ENCODE measurements at regions not wholly inside any gene's neighbourhood (a gene's known extent, or its start where the extent isn't known, plus 50 kb on each side); places are given as distances from the start of the nearest gene placed in this dataset.

DNA sequence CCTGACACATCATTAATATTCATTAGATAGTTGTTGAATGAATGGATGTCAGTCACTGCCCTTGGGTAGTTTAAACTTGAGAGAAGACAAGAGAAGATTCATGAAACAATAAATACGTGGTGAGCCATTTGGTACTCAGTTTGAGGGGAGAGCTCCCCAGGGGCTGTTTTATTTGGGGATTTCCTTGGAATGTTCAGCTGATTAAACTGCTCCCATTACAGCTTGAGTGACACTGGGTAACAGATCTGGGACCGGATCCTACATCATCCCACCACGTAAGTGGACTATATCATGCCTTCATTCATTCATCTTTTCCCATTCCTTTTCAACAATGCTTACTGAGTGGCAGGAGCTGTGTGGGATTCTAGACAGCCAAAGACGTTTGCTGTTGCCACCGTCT is 162.0 kb downstream of the FAT3 start:
- DNase-seq, result no peak

DNA sequence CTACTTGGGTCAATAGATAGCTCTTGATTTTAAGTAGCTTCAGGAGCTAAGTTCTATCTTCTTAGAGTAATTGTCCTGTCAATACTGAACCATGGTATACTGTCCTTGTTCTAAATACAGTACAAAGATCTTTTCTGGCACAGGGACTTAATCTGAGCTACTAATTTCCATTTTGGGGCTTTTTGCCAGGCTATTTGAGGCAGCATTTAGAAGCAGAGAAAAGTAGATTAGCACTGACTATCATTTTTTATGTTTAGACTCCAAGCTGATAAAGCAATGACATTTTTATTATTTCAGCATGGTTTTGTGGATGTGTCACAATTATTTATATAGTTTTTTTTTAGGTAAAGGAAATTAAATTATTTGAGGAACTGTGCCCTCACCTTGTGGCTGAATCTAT is 163.2 kb downstream of the FAT3 start:
- DNase-seq, result no peak

DNA sequence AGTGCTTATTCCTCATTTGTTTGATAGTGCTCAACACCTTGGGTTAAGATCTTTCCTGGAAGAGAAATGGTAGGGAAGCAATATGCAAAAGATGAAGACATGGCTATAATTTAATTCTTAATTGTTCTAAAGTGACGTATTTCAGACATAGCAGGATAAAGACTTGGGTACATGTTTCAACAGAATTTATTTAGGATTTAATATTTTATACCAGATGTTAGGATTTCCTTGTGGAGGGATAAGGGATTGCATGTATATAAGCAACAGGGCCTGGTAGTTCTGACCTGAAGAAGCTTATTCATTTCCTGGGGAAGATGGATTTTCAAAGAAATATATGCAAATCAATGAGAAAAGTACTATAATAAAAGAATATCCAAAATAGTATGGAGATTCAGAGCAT is 163.8 kb downstream of the FAT3 start:
- no peak for DNase-seq

DNA sequence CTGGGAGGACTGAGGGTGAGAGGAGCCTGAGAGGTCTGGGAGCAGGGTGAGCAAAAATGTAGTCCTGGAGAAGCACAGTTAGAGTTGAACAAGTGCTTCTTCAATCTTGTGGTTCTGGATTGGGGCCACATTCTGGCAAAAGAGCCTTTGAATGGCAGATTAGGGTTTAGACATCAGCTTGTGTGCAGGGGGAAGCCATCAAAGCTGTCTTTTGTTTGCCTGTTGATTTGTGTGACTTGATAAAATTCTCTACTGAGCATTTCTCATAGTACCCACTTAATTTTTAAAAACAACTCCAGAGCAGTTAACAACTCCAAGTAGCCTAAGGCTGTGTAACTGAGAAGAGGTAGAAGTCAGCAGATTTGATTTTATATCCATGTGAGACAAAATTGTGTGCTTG is 166.2 kb downstream of the FAT3 start:
- DNase-seq, result no peak

DNA sequence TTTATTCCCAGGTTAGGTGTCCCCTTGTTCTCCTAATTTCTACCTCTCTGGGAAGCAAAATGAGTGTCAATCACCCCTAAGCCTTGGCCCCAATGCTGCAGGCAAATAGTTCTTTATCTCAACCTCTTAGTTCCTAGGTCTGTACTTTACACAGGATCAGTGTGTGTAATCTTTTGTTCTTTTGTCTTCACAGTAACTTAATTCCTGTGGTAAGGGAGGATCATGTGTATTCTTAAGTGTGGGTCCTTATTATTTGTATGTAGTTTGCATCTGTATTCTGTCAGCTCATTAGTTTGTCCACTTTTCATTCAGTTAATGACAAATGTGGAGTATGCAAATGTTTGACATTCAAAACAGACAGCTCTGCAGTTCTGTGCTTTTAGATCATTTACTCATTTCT is 166.7 kb downstream of the FAT3 start:
- DNase-seq, result no peak

DNA sequence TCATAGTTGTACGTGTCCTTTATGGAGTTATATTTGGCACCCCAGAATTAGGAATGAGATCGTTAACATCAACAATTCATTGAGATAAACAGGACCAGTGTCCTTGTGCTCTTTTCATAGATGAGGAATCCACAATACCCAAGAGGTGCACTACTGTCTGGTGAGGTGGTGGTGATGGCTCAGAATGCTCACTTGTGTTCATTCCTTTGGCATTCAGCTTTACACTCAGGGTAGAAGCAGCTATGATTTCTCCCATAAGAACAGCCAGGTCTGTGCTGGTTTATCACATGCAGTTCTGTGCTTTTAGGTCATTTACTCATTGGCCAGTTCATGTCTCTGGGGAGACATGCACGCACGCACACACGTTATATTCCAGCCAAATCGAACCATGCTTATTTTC is 167.2 kb downstream of the FAT3 start:
- DNase-seq, result no peak

DNA sequence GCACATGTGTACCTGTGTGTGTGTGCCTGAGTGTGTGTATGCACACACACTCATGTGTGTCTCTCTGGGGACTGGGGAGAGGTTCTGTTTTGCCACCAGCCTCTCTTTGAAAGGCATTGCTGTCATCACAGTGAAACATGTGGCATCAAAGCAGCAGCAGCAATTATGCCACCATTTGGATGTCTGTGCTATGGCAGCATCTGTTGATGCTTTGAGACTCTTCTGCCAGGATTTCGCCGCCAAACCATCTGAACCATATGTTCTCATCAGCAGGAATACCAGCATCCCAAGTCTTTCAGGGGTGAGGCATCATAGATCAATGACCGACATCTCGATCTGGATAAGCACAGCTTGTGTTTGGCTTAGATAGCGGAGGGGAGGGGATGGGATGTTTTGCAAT is 168.6 kb downstream of the FAT3 start:
- DNase-seq, result no peak

DNA sequence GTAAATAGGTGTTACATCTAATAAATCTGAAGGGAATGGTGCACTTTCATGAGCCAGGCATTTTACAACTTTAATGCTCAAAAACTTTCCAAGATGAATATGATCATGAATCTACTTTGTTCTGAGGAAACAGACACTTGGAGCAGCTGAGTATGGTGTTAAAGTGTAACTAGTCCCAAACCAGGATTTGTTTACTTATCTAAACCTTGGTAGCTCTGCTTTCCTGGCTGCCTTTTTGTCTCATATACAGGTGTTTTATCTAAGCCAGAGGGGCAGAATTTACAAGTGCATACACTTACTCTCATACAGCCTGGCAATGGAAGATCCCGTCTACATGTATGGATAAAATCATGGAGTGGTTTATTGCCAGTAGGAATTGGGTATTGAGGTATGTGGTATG is 171.5 kb downstream of the FAT3 start:
- DNase-seq, result no peak

DNA sequence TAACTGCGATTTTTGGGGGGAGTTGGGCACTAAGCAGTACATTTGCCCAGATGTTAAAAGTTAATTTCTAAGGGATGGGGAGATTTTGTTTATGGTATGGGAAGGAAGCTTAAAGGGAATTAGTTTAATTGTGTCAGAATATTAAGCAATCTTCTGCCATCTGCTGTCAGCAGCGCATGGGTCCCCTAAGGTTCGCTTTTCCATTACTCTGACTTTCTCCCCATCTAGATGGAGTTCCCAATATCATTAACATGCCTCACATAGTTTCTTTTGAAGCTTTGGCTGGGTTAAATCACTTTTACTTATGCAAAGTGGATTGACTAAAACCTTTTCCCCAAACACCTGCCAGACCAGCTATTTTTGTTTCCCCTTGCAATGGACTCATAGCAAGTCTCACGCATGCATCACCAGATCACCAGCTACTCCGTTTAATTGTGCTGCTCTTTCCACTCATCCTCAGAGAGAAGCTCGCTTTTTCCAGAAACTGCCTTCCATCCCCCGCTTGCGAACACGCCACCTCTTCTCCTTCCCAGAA is 172.7 kb downstream of the FAT3 start:
- peak; percentile 73 for DNase-seq

DNA sequence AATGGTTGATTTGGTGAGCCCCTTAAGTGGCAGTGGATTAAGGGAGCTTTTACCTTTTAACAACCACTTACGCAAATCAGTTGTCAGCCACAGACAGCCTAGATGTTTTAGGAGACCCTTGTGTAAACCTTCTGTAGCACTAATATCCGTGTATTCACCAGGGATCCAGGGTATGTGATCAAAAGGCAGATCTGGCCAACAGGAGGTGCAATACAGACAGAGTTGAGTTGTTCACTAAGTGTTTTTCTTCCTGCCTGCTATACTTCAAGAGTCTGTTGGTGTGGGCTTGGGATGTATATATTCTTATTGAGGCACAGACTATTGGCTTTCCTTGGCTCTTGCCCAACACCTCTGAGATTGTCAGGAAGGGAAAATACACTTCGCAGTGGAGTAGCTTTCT is 175.1 kb downstream of the FAT3 start:
- no peak for DNase-seq

DNA sequence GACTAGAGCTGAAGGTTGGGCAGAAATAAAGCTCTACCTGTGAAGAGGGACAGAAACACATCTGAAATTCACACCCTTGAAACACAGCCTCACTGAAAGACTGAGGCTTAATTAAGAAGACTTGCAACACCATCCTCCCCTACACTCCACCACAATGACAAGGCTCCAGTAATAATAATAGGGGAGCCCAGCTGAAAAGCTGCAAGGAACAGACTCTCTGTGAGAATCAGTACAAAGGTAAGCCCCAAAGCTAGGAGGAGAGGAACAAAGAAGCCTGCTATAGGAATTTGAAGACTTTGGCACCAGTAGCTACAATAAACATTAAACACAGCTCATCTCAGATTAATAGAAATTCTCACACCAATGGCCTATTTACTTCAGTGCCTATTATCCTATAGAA is 176.9 kb downstream of the FAT3 start:
- DNase-seq, result no peak

DNA sequence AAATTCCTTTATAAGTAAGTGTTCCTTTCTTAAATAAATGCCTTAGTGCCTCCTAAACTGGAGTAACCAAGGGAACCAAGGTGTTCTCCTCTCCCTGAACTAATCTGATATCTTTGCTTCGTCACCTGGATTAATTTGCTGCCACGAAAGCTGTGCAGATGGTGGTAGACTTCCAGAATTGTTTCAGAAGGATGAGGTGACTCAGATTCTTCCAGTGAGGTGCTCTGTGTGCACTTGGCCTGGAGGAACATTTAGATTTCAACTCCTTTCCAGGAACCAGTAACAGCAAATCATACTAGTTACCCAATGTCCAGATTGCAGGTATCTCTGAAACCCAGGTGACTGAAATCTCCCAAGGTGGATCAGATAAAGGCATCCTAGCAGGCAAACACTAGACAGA is 181.9 kb downstream of the FAT3 start:
- peak; percentile 40 for DNase-seq

DNA sequence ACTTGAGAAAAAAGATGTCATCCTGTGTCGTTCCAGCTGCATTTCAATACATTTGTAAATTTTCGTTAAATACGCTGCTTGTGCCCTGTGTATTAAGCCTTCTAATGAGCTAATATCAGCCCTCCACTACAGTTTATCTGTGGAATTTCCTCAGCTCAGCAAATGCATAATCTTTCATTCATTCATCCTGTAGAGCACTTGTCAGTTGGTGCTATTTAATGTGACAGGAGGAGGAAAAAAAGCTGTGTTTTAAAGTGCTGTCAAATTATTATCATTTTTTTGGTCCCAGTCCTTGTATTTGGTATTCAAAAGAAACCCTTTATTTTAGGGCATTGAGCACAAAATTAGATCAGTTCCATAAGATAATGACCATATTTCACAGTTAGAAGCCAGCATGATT is 184.7 kb downstream of the FAT3 start:
- no peak for DNase-seq

DNA sequence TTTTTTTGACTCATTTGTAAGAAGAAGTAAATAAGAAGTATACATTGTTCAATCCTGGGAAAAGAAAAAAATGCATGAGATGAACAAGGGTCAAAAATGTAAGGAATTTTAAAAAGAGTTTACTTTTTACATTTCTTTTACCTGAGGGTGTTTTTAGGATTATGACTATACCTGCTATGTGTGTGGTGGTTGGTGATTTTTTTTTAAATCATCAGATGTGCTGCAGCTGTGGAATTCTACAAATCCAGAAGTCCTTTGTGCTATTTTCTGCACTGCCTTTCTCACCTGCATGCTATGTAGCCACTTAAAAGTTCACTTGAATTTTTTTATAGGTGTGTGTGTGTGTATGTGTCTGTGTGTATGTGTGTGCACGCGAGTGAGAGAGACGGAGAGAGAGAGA is 185.3 kb downstream of the FAT3 start:
- no peak for DNase-seq

DNA sequence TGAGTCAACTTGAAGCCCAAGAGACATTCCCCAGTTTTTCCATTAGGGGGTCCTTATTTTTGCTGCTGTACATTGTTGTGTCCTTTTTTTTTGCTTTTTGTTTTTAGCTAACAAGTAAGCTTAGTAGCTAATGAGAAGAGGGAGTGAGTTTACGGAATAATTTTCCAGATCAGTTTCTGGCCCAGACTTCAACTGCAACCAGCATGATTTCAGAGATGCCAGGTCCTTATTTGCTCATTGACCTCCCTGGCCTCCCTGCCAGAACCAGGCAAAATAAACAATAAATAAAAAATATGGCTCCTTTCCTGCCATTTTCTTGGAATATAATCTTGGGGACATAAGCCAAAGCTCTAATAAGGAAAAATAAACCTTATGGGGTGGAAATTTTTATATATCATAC is 185.9 kb downstream of the FAT3 start:
- DNase-seq, result no peak

DNA sequence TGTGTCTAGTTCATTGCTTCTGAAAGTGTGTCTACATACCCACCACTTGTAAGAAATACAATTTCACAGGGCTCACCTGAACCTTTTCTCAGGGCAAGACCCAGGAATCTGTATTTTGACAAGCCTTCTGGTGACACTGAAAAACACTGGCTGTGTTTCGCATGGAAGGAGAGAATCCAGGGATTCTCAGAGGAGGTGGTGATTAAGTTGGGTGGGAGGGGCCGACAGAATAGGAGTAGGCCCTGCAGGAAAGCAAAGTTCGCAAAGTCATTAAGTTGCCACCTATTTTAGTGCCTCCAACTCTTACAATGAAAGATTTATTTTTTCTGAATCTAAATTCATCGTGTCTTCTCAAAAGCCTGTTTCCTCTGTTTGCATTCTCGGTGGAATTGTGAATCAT is 186.8 kb downstream of the FAT3 start:
- DNase-seq, result no peak

DNA sequence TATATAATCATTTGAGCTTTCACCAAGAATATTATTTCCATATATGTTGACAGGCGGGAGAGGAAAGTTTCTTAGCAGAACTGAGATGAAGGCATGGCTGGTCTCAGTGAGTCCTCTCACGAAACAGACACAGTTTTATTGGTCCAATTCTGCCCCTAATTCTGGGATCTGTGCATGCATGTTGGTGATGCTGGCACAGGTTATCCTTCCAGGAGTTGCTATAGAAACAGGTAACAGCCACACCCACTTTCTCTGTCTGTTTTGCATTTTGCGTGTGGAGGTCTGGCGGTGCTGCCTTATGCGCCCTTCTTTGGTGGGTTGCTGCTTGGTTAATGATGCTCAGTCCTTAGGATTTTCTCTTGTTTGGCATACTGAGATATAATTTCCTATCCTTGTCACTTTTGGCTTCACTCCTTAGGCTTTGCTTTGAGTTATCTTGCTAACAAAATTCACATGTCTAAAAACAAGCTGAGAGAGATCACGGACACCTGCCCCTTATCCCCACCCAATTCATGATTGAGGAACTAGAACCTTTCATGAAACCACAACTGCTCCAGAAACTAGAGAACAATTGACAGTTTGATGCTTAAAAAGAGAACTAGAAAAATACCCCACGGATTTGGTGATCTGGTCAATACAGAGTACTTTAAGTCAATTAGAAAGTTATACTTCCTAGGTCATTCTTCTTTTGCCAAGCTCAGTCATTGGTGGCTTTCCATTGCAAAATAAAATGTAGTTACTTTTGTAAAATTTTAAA is 189.3 kb downstream of the FAT3 start:
- no peak for DNase-seq

DNA sequence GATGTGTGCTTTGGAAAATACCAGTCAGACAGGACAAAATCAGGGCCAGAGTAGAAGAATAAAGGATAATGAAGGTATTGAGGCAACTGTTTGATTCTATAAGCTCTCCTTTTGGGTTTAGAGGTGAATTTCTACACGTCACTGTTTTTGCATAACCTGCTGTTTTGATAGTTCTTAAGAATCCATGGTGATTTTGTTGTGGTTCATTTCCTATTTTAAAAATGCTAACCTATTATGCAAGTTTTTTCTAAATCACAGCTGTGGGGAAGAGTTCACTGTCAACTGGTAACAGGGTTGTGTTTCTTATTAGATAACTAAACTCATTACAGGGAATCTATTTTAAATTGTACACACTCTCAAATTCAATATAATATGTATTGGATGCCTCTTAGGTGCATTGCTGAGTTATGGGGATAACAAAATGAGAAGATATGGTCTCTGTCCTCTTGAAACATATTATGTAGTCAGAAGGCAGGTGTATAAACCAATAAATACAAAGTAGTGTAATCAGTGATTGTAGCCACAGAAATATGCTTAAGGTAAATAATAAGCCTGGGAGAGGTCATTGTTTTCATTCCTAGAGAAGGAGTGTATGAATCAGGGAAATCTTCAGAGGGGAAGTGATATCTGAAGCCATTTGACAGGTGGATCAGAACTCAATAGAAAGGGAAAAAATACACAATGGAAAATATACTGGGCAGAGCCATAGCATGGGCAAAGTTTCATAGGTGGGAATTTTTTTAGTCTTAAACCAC is 192.5 kb downstream of the FAT3 start:
- DNase-seq, result no peak

DNA sequence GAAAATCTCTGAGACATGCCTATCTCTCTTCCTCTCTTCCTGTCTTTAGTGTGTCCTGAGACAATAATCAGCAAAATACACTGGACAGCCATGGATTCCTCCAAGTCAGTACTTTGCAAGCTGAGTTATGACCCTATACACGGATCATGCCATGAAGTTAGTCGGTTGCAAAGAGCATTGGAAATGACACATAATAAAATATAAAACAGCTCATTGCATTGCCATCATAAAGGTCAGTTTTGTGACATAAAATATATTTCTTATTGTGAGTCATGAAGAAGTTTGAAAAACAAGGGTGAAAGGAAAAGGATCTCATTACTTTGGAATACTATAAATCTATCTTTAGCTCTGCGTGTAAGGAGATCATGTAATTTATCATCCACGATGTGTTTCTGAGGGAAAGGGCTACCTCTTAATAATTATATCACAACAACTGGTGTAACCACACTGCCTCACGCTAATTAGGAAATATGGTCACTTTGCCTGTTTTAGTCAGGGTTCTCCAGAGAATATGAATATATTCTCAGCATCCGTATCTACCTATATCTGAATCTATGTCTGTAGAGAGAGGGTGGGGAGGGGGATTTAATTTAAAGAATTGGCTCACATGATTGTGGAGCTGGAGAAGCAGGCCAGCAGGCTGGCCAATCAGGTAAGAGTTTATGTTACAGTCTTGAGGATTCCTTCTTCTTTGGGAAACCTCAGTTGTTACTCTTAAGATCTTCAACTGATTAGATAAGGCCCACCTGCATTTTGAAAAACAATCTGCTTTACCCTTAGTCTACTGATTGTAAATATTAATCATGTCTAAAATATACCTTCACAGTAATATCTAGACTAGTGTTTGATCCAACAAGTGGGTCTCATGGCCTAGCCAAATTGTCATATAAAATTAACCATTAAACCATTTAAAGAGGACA is 198.8 kb downstream of the FAT3 start:
- no peak for DNase-seq

DNA sequence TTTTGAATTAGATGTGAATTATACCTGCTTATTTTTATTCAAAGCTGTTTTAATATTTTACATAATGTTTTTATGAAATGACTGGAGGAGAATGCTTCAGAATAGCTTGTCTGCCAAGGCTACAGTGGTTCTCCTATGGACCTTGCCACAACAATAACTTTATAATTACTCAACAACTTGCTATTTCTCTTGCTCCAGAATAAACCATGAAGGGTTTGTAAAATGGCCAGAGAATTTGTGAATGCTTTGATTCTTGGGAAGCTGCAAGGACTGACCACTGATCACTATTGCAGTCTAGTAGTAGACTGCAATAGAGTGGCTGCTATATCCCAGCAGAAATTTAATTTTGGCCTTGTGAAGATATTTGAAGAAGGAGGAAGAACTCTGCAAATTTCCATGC is 199.7 kb downstream of the FAT3 start:
- DNase-seq, result no peak

DNA sequence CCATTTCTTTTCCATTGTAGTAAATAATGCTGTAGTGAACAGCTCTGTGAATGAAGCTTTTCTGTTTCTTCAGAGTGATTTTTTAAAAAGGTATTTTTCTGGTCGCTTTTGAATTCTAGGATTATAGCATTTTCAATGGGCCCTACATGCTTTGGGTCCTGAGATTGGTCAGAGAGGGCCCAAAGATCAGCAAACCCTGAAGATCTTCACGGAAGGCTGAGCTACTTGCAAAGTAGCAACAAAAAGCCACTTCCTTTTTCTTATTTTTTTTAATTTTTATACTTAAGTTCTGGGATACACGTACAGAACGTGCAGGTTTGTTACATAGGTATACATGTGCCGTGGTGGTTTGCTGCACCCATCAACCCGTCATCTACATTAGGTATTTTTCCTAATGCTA is 200.5 kb downstream of the FAT3 start:
- no peak for DNase-seq

DNA sequence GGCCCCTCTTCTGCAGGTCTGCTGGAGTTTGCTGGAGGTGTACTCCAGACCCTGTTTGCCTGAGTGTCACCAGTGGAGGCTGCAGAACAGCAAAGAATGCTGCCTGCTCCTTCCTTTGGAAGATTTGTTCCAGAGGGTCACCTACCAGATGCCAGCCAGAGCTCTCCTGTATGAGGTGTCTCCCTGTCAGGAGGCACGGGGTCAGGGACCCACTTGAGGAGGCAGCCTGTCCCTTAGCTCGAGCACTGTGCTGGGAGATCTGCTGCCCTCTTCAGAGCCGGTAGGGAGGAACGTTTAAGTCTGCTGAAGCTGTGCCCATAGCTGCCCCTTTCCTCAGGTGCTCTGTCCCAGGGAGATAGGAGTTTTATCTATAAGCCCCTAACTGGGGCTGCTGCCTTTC is 207.9 kb downstream of the FAT3 start:
- DNase-seq, result no peak

All from islet precursor cell (in vitro differentiated cells).